ENCODE measurements at regions not wholly inside any gene's neighbourhood (a gene's known extent, or its start where the extent isn't known, plus 50 kb on each side); places are given as distances from the start of the nearest gene placed in this dataset.

GRCh38 chr10:30781670-30782121 is 152.1 kb upstream of the LYZL2 start:
- no peak overlapping the region for H3K27ac Mint-ChIP-seq
- H3K4me1 Mint-ChIP-seq: peaks cover 18% of the 10 kb centered on the region
- H3K36me3 Mint-ChIP-seq (ENCODE audit: low read depth): no peaks in the 10 kb centered on the region
- H3K27me3 Mint-ChIP-seq: peaks cover 3% of the 10 kb centered on the region
- no peak for DNase-seq
- no peaks in the 10 kb centered on the region for H3K9me3 Mint-ChIP-seq
- H3K4me3 Mint-ChIP-seq: no peak overlapping the region
- POLR2A ChIA-PET: no interaction called here
- CTCF ChIA-PET: interaction anchor here (3.9 kb wide), 1 partner anchor 10 kb away, joined by 18 read pairs; no protein-coding TSS in a partner anchor

DNA sequence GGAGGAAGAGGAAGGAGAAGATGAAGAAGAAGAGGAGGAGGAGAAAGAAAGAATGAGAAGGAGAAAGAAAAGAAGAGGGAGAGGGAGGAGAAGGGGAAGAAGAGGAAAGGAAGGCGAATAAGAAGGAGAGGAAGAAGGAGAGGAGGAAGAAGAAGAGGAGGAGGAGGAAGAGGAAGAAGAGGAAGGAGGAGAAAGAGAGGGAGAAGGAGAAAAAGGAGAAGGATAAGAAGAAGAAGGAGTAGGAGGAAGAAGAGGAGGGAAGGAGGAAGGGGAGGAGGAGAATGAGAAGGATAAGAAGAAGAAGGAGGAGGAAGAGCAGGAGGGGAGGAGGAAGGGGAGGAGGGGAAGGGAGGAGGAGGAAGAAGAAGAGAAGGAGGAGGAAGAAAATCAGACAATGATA is 149.2 kb upstream of the LYZL2 start:
- peaks cover 8% of the 10 kb centered on the region for H3K4me1 Mint-ChIP-seq
- CTCF ChIA-PET: interaction anchor here (1.0 kb wide), 1 partner anchor 9 kb away, joined by 3 read pairs; no protein-coding TSS in a partner anchor
- DNase-seq: no peak
- H3K4me3 Mint-ChIP-seq: no peak overlapping the region
- no peak overlapping the region for H3K27ac Mint-ChIP-seq
- peaks cover 3% of the 10 kb centered on the region for H3K27me3 Mint-ChIP-seq
- POLR2A ChIA-PET: no interaction called here
- no peaks in the 10 kb centered on the region for H3K9me3 Mint-ChIP-seq
- H3K36me3 Mint-ChIP-seq (ENCODE audit: low read depth): no peaks in the 10 kb centered on the region

DNA sequence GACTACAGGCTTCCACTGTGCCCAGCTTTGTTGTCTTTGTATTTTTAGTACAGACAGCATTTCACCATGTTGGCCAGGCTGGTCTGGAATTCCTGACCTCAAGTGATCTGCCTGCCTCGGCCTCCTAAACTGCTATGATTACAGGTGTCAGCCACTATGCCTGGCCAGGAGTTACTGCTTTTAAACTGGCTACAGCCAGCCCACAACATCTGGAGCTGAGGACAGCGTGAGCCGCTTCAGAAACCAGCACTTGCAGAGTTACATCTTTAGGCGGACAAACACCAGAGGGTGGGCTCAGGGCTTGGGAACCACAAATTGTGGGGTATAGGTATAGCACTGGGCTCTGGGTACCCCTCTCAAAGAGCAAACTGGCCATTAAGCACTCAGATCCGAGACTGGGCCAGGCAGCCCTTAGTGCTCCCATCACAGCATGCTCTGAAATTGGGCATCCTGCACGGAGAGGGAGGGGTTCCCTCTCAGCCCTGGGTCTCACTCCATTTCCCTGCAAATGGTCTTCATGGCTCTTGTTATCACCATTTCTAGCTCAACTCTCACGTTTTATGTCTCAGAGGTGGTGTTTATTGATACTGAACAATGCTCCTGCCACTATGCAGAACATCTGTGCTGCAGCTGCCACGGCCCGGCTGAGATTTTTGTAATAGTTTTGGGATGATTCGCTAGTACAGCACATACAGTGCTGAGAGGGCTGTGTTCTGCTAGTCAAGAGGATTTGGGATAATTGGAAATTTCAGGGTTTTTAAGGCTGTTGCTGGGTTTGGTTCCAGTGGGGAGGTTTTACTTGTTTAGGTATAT is 146.4 kb upstream of the LYZL2 start:
- no peak for DNase-seq
- Mint-ChIP-seq H3K9me3 (peaks cover 6% of the 10 kb centered on the region), H3K4me1 (no peaks in the 10 kb centered on the region), H3K27ac (no peak overlapping the region), H3K4me3 (no peak overlapping the region), H3K36me3 (ENCODE audit: low read depth) (no peaks in the 10 kb centered on the region), H3K27me3 (peaks cover 3% of the 10 kb centered on the region)
- POLR2A ChIA-PET: no interaction called here
- CTCF ChIA-PET: no interaction called here

- DNase-seq: no peak
- Mint-ChIP-seq H3K36me3 (ENCODE audit: low read depth) (no peaks in the 10 kb centered on the region), H3K4me3 (no peak overlapping the region), H3K27me3 (peaks cover 3% of the 10 kb centered on the region), H3K9me3 (peaks cover 13% of the 10 kb centered on the region), H3K27ac (no peak overlapping the region), H3K4me1 (no peaks in the 10 kb centered on the region)
- ChIA-PET CTCF (interaction anchor here (1.1 kb wide), 1 partner anchor 10 kb away, joined by 4 read pairs; no protein-coding TSS in a partner anchor), POLR2A (no interaction called here)
Measured at GRCh38 chr10:30774261-30774660, 144.7 kb upstream of the LYZL2 start.

DNA sequence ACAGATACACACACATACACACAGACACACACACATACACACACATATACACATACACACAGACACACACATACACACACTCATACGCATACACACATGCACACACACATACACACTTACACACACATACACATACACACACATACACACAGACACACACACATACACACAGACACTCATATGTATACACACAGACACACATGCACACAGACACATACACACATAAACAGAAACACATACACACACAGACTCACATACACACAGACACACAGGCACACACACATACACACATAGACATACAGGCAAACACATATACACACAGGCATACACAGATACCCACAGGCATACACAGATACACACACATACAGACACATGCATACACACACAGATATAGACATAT is 143.9 kb upstream of the LYZL2 start:
- no peaks in the 10 kb centered on the region for H3K4me1 Mint-ChIP-seq
- peaks cover 1% of the 10 kb centered on the region for H3K27me3 Mint-ChIP-seq
- H3K9me3 Mint-ChIP-seq: peaks cover 13% of the 10 kb centered on the region
- H3K4me3 Mint-ChIP-seq: no peak overlapping the region
- H3K36me3 Mint-ChIP-seq (ENCODE audit: low read depth): no peaks in the 10 kb centered on the region
- DNase-seq: no peak
- CTCF ChIA-PET: interaction anchor here (1.1 kb wide), 1 partner anchor 11 kb away, joined by 4 read pairs; no protein-coding TSS in a partner anchor
- no peak overlapping the region for H3K27ac Mint-ChIP-seq
- POLR2A ChIA-PET: no interaction called here

DNA sequence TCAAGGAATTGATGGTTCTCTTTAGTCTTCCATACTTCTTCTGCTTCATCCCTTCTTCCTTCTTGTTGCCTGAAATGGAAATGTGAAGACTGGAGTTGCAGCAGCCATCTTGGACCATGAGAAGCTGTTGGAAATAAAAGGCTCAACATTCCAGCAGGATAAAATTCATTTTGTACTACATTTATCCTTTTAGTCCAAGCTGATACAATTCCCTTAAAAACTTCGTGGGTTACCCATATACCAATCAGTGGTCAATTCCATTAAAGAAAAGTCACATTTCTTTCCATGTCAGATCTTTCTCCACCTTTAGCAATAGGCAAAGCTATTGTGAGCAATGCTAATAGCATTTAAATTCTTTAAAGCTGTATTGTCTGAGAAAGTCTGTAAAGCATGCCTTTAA is 141.3 kb upstream of the LYZL2 start:
- Mint-ChIP-seq H3K4me1 (no peaks in the 10 kb centered on the region), H3K27ac (no peak overlapping the region), H3K4me3 (no peak overlapping the region), H3K27me3 (no peaks in the 10 kb centered on the region), H3K9me3 (peaks cover 13% of the 10 kb centered on the region), H3K36me3 (ENCODE audit: low read depth) (no peaks in the 10 kb centered on the region)
- no peak for DNase-seq
- CTCF ChIA-PET: interaction anchor here (1.3 to 3.4 kb wide), 3 partner anchors 11 to 18 kb away, joined by 4 to 18 read pairs (median 4); no protein-coding TSS in a partner anchor
- POLR2A ChIA-PET: no interaction called here

- POLR2A ChIA-PET: no interaction called here
- Mint-ChIP-seq H3K4me3 (no peak overlapping the region), H3K36me3 (ENCODE audit: low read depth) (no peaks in the 10 kb centered on the region), H3K27ac (no peak overlapping the region), H3K4me1 (no peaks in the 10 kb centered on the region), H3K9me3 (peaks cover 13% of the 10 kb centered on the region), H3K27me3 (no peaks in the 10 kb centered on the region)
- CTCF ChIA-PET: interaction anchor here (1.2 to 3.4 kb wide), 3 partner anchors 12 to 16 kb away, joined by 3 to 18 read pairs (median 4); no protein-coding TSS in a partner anchor
- no peak for DNase-seq
Measured at GRCh38 chr10:30770229-30770628, 140.7 kb upstream of the LYZL2 start.

DNA sequence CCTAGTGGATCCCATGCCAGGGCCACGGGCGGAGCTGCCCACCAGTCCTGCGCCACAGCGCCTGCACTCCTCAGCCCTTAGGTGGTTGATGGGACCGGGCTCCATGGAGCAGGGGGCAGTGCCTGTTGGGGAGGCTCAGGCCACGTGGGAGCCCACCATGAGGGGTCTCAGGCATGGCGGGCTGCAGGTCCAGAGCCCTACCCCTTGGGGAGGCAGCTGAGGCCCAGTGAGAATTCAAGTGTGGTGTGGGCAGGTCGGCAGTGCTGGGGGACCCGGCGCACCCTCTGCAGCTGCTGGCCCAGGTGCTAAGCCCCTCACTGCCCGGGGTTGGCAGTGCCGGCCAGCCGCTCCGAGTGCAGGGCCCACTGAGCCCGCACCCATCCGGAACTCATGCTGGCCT is 139.8 kb upstream of the LYZL2 start:
- no peaks in the 10 kb centered on the region for H3K36me3 Mint-ChIP-seq (ENCODE audit: low read depth)
- H3K27me3 Mint-ChIP-seq: no peaks in the 10 kb centered on the region
- POLR2A ChIA-PET: no interaction called here
- H3K4me3 Mint-ChIP-seq: no peak overlapping the region
- H3K9me3 Mint-ChIP-seq: peaks cover 13% of the 10 kb centered on the region
- CTCF ChIA-PET: interaction anchor here (1.2 to 2.4 kb wide), 3 partner anchors 14 to 105 kb away, joined by 3 to 7 read pairs (median 3); no protein-coding TSS in a partner anchor
- no peak for DNase-seq
- H3K27ac Mint-ChIP-seq: no peak overlapping the region
- H3K4me1 Mint-ChIP-seq: no peaks in the 10 kb centered on the region

DNA sequence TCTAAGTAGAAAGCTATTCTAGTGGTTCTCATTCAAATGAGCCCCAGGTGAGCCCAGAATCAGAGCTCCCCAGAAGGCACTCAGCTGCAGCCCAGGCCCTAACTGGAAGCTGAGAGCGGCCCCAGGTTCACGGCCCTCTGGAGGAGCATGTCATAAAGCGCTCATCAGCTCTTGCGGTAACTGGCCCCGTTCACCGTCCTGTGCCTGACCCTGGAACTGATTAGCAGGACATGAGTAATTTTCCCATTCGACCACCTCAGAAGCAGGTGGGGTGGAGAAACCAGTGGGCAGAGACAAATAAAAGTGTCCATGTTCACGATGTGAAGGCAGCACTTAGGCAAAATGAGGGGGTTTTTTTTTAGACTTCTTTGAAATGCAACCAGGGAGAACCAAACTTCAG is 136.1 kb upstream of the LYZL2 start:
- H3K36me3 Mint-ChIP-seq (ENCODE audit: low read depth): no peaks in the 10 kb centered on the region
- no peak for DNase-seq
- no peak overlapping the region for H3K4me3 Mint-ChIP-seq
- H3K27me3 Mint-ChIP-seq: no peaks in the 10 kb centered on the region
- ChIA-PET CTCF (interaction anchor here (0.6 to 1.9 kb wide), 4 partner anchors 15 to 197 kb away, joined by 3 to 7 read pairs (median 4); no protein-coding TSS in a partner anchor), POLR2A (no interaction called here)
- H3K4me1 Mint-ChIP-seq: peaks cover 6% of the 10 kb centered on the region
- H3K27ac Mint-ChIP-seq: no peak overlapping the region
- peaks cover 7% of the 10 kb centered on the region for H3K9me3 Mint-ChIP-seq

DNA sequence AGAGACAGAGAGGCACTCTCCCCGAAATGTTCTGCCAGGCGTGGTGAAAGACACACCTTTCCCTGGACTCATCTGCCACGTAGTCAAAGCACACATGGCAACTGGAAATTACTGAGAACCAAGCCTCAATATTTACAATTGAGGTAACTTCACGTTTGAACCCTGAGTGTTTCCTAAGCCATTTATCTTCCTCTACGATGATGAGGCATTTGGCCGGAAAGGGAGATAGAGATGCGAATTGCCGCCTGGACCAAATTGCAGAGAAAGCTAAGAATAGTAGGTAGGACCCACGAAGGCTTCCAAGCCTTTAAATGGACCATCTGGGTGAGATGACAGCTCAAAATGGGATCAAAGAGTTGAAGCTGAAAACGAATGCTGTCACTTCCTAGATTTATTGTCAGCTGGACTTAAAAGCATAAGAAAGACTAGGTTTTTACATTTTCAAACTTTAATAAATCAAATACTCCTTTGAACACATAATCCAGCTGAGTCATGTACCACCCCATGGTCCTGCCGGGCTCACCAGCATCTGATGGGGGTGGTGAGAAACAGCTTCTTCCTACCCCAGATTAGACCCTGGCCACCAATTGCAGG is 135.6 kb upstream of the LYZL2 start:
- CTCF ChIA-PET: interaction anchor here (0.9 to 1.9 kb wide), 5 partner anchors 14 to 38 kb away, joined by 3 to 7 read pairs (median 3); no protein-coding TSS in a partner anchor
- H3K27me3 Mint-ChIP-seq: no peaks in the 10 kb centered on the region

DNA sequence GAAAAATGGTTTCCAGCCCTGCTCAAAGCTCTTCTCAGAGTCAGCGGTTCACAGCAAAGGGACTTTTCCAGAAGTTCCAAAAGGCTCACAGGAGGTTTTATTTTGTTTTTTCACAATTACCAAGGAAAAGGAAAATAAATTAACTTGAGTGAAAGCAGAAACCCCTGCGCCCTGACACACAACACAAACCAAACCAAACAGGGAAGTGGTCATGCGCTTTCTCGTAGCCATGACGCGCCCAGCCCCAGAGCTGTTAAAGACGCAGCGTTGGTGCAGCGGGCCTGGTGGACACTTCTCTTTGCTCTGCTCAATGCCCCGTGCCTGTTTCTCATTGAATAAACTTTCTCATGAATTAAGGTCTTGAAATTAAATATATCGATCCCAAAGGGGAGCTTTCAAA is 134.4 kb upstream of the LYZL2 start:
- no peaks in the 10 kb centered on the region for H3K36me3 Mint-ChIP-seq (ENCODE audit: low read depth)
- no peak overlapping the region for H3K4me3 Mint-ChIP-seq
- CTCF ChIA-PET: interaction anchor here (1.2 to 1.9 kb wide), 5 partner anchors 19 to 40 kb away, joined by 3 to 7 read pairs (median 3); no protein-coding TSS in a partner anchor
- H3K27ac Mint-ChIP-seq: no peak overlapping the region
- no peak for DNase-seq
- H3K9me3 Mint-ChIP-seq: peaks cover 4% of the 10 kb centered on the region
- POLR2A ChIA-PET: interaction anchor here (0.7 to 1.0 kb wide), 2 partner anchors 59 to 93 kb away, joined by 4 to 5 read pairs; no protein-coding TSS in a partner anchor
- peaks cover 9% of the 10 kb centered on the region for H3K4me1 Mint-ChIP-seq
- no peaks in the 10 kb centered on the region for H3K27me3 Mint-ChIP-seq

More for the DNA sequence above, 135.6 kb upstream of the LYZL2 start:
- DNase-seq: no peak
- H3K4me1 Mint-ChIP-seq: peaks cover 6% of the 10 kb centered on the region
- H3K9me3 Mint-ChIP-seq: peaks cover 6% of the 10 kb centered on the region
- POLR2A ChIA-PET: interaction anchor here (0.7 kb wide), 1 partner anchor 562 kb away, joined by 3 read pairs; no protein-coding TSS in a partner anchor
- H3K4me3 Mint-ChIP-seq: no peak overlapping the region
- no peaks in the 10 kb centered on the region for H3K36me3 Mint-ChIP-seq (ENCODE audit: low read depth)
- no peak overlapping the region for H3K27ac Mint-ChIP-seq

DNA sequence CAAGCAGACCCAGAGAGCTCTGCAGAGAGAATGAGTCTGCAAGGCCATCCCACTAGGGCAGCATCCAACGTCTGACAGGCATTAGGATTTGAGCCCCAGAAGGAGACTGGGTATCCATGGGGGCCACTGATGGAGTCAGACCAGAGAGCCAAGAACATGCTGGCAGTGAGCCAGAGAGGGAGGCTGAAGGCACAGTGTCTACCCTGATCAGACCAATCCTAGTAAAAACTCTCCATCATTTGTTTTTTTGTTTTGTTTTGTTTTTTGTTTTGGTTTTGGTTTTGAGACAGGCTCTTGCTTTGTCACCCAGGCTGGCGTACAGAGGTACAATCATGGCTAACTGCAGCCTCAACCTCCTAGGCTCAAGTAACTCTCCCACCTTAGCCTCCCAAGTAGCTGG is 133.1 kb upstream of the LYZL2 start:
- Mint-ChIP-seq H3K4me3 (no peak overlapping the region), H3K27me3 (no peaks in the 10 kb centered on the region), H3K36me3 (ENCODE audit: low read depth) (no peaks in the 10 kb centered on the region), H3K4me1 (peaks cover 9% of the 10 kb centered on the region), H3K27ac (no peak overlapping the region), H3K9me3 (peaks cover 4% of the 10 kb centered on the region)
- DNase-seq: no peak
- ChIA-PET CTCF (interaction anchor here (1.1 to 1.5 kb wide), 3 partner anchors 11 to 391 kb away, joined by 3 to 6 read pairs (median 3); no protein-coding TSS in a partner anchor), POLR2A (no interaction called here)

GRCh38 chr10:30759423-30759822 is 129.9 kb upstream of the LYZL2 start:
- CTCF ChIA-PET: interaction anchor here (0.6 to 2.8 kb wide), 3 partner anchors 9 to 23 kb away, joined by 3 to 16 read pairs (median 4); no protein-coding TSS in a partner anchor
- POLR2A ChIA-PET: no interaction called here
- H3K27me3 Mint-ChIP-seq: no peaks in the 10 kb centered on the region
- H3K4me1 Mint-ChIP-seq: peaks cover 9% of the 10 kb centered on the region
- H3K36me3 Mint-ChIP-seq (ENCODE audit: low read depth): no peaks in the 10 kb centered on the region
- peaks cover 4% of the 10 kb centered on the region for H3K9me3 Mint-ChIP-seq
- H3K4me3 Mint-ChIP-seq: no peak overlapping the region
- no peak for DNase-seq
- no peak overlapping the region for H3K27ac Mint-ChIP-seq
